HG02870 (cell line): ENCODE measurements at regions not wholly inside any gene's neighbourhood (a gene's known extent, or its start where the extent isn't known, plus 50 kb on each side); places are given as distances from the start of the nearest gene placed in this dataset.

Source experiments
- ATAC-seq: cut with Tn5 transposase; IDR thresholded peaks from one replicate; pipeline ENCODE4 v1.9.1; 2021; ENCODE audit warnings: mild to moderate bottlenecking, moderate library complexity; ENCODE audit not compliant: unreplicated experiment

- ATAC-seq: no peak
These were observed 96.7 kb upstream of the SLC14A2 start for GRCh38 chr18:45518311-45519155.

GRCh38 chr18:45519411-45520280 is 95.6 kb upstream of the SLC14A2 start:
- no peak for ATAC-seq

GRCh38 chr18:45521136-45521535 is 94.1 kb upstream of the SLC14A2 start:
- ATAC-seq: no peak

GRCh38 chr18:45521777-45522176 is 93.5 kb upstream of the SLC14A2 start:
- peak; percentile 61 for ATAC-seq

- ATAC-seq: no peak
These were observed 92.9 kb upstream of the SLC14A2 start for GRCh38 chr18:45522371-45522770.

GRCh38 chr18:45525301-45525700 is 90.0 kb upstream of the SLC14A2 start:
- no peak for ATAC-seq

- no peak for ATAC-seq
These were observed 89.0 kb upstream of the SLC14A2 start for GRCh38 chr18:45526114-45526841.

GRCh38 chr18:45527891-45528290 is 87.4 kb upstream of the SLC14A2 start:
- ATAC-seq: no peak

- no peak for ATAC-seq
These were observed 86.5 kb upstream of the SLC14A2 start for GRCh38 chr18:45528712-45529336.

GRCh38 chr18:45538444-45538843 is 76.8 kb upstream of the SLC14A2 start:
- ATAC-seq: no peak

GRCh38 chr18:45539491-45539891 is 75.8 kb upstream of the SLC14A2 start:
- ATAC-seq: no peak

- no peak for ATAC-seq
These were observed 75.2 kb upstream of the SLC14A2 start for GRCh38 chr18:45540125-45540524.

GRCh38 chr18:45541421-45541820 is 73.9 kb upstream of the SLC14A2 start:
- ATAC-seq: no peak

GRCh38 chr18:45542043-45542442 is 73.2 kb upstream of the SLC14A2 start:
- ATAC-seq: no peak

GRCh38 chr18:45547910-45548309 is 67.4 kb upstream of the SLC14A2 start:
- no peak for ATAC-seq

- no peak for ATAC-seq
These were observed 66.7 kb upstream of the SLC14A2 start for GRCh38 chr18:45548614-45549013.

- ATAC-seq: no peak
These were observed 66.0 kb upstream of the SLC14A2 start for GRCh38 chr18:45549290-45549689.

- ATAC-seq: no peak
These were observed 64.0 kb upstream of the SLC14A2 start for GRCh38 chr18:45551142-45551815.

GRCh38 chr18:45553723-45554388 is 61.4 kb upstream of the SLC14A2 start:
- no peak for ATAC-seq

GRCh38 chr18:45554389-45554737 is 60.9 kb upstream of the SLC14A2 start:
- ATAC-seq: no peak
